Activated T-helper 1 cell treated with anti-CD3 and anti-CD28 coated beads, Interleukin-12 subunit alpha, Interleukin-12 subunit beta, Interleukin-2, Interleukin-4 antibody, amounts not matched to agents 30 ng/mL and 10 ng/mL and 1 ng/mL, durations not matched to agents 14 hours and 24 hours and 36 hours (primary cell): ENCODE measurements at regions not wholly inside any gene's neighbourhood (a gene's known extent, or its start where the extent isn't known, plus 50 kb on each side); places are given as distances from the start of the nearest gene placed in this dataset.

Experiments
- DNase-seq: peaks from one replicate; pipeline ENCODE4 v3.0.0; 2021; ENCODE audit warnings: low spot score
- H3K27ac Mint-ChIP-seq: one replicate; pipeline ENCODE4 v1.8.0; 2021; ENCODE audit warnings: mild to moderate bottlenecking, mixed read lengths
- H3K27me3 Mint-ChIP-seq: one replicate; pipeline ENCODE4 v1.8.0; 2022; ENCODE audit warnings: mild to moderate bottlenecking, moderate library complexity, mixed read lengths; ENCODE audit not compliant: insufficient read depth
- H3K36me3 Mint-ChIP-seq: one replicate; pipeline ENCODE4 v1.8.0; 2021; ENCODE audit warnings: low read depth, mixed read lengths
- H3K4me1 Mint-ChIP-seq: one replicate; pipeline ENCODE4 v1.8.0; 2021; ENCODE audit warnings: low read depth, mixed read lengths
- H3K4me3 Mint-ChIP-seq: one replicate; pipeline ENCODE4 v1.8.0; 2021; ENCODE audit warnings: mild to moderate bottlenecking, moderate library complexity, mixed read lengths
- H3K9me3 Mint-ChIP-seq: one replicate; pipeline ENCODE4 v1.8.0; 2021; ENCODE audit warnings: mixed read lengths
- intact Hi-C: fragments of 100-400 bp; cut with micrococcal nuclease; formaldehyde crosslinking; loops from one replicate; pipeline ENCODE4 v1.15.1; 2024

GRCh38 chr21:28822486-28823335 is 170.0 kb downstream of the LTN1 start:
- H3K4me1 Mint-ChIP-seq = peaks cover 12% of the 10 kb centered on the region
- intact Hi-C loops = no loop called here
- no peaks in the 10 kb centered on the region for H3K27me3 Mint-ChIP-seq
- H3K36me3 Mint-ChIP-seq = peaks cover 44% of the 10 kb centered on the region
- no peak for DNase-seq
- no peak overlapping the region for H3K27ac Mint-ChIP-seq
- no peaks in the 10 kb centered on the region for H3K9me3 Mint-ChIP-seq
- H3K4me3 Mint-ChIP-seq = no peak overlapping the region

- Mint-ChIP-seq H3K27ac (no peak overlapping the region), H3K4me1 (peaks cover 6% of the 10 kb centered on the region), H3K4me3 (no peak overlapping the region), H3K27me3 (no peaks in the 10 kb centered on the region), H3K9me3 (no peaks in the 10 kb centered on the region), H3K36me3 (peaks cover 49% of the 10 kb centered on the region)
- no peak for DNase-seq
- intact Hi-C loops = no loop called here
Measured at GRCh38 chr21:28822123-28822399, 170.6 kb downstream of the LTN1 start.

- Mint-ChIP-seq H3K9me3 (no peaks in the 10 kb centered on the region), H3K4me3 (no peak overlapping the region), H3K4me1 (peaks cover 6% of the 10 kb centered on the region), H3K27me3 (no peaks in the 10 kb centered on the region), H3K27ac (no peak overlapping the region), H3K36me3 (peaks cover 47% of the 10 kb centered on the region)
- DNase-seq = no peak
- intact Hi-C loops = no loop called here
Measured at GRCh38 chr21:28821276-28822122, 171.2 kb downstream of the LTN1 start.

- H3K4me3 Mint-ChIP-seq = no peak overlapping the region
- H3K36me3 Mint-ChIP-seq = peaks cover 45% of the 10 kb centered on the region
- no peaks in the 10 kb centered on the region for H3K27me3 Mint-ChIP-seq
- peaks cover 4% of the 10 kb centered on the region for H3K9me3 Mint-ChIP-seq
- intact Hi-C loops = no loop called here
- no peak overlapping the region for H3K27ac Mint-ChIP-seq
- H3K4me1 Mint-ChIP-seq = no peaks in the 10 kb centered on the region
- DNase-seq = no peak
Measured at GRCh38 chr21:28818663-28819278, 173.9 kb downstream of the LTN1 start.

- H3K4me1 Mint-ChIP-seq = no peaks in the 10 kb centered on the region
Measured at GRCh38 chr21:28817871-28818270, 174.8 kb downstream of the LTN1 start.

GRCh38 chr21:28811860-28812259 is 180.8 kb downstream of the LTN1 start:
- H3K9me3 Mint-ChIP-seq = peaks cover 18% of the 10 kb centered on the region
- H3K4me1 Mint-ChIP-seq = peaks cover 5% of the 10 kb centered on the region
- peaks cover 46% of the 10 kb centered on the region for H3K36me3 Mint-ChIP-seq
- no peak overlapping the region for H3K27ac Mint-ChIP-seq
- intact Hi-C loops = no loop called here
- H3K4me3 Mint-ChIP-seq = no peak overlapping the region
- H3K27me3 Mint-ChIP-seq = no peaks in the 10 kb centered on the region
- no peak for DNase-seq

More at GRCh38 chr21:28817871-28818270, 174.8 kb downstream of the LTN1 start:
- no peak overlapping the region for H3K4me3 Mint-ChIP-seq
- intact Hi-C loops = no loop called here
- H3K27ac Mint-ChIP-seq = no peak overlapping the region
- no peaks in the 10 kb centered on the region for H3K27me3 Mint-ChIP-seq
- H3K36me3 Mint-ChIP-seq = peaks cover 48% of the 10 kb centered on the region
- no peak for DNase-seq
- peaks cover 4% of the 10 kb centered on the region for H3K9me3 Mint-ChIP-seq

- Mint-ChIP-seq H3K27me3 (no peaks in the 10 kb centered on the region), H3K9me3 (peaks cover 18% of the 10 kb centered on the region), H3K27ac (no peak overlapping the region), H3K4me1 (peaks cover 5% of the 10 kb centered on the region), H3K4me3 (no peak overlapping the region), H3K36me3 (peaks cover 49% of the 10 kb centered on the region)
- intact Hi-C loops = no loop called here
- no peak for DNase-seq
Measured at GRCh38 chr21:28810826-28811524, 181.7 kb downstream of the LTN1 start.

- Mint-ChIP-seq H3K4me3 (no peak overlapping the region), H3K4me1 (peaks cover 7% of the 10 kb centered on the region), H3K27me3 (no peaks in the 10 kb centered on the region), H3K36me3 (peaks cover 38% of the 10 kb centered on the region), H3K27ac (no peak overlapping the region), H3K9me3 (peaks cover 14% of the 10 kb centered on the region)
- DNase-seq = no peak
- intact Hi-C loops = no loop called here
Measured at GRCh38 chr21:28805885-28806284, 186.8 kb downstream of the LTN1 start.

GRCh38 chr21:28804089-28804670 is 188.5 kb downstream of the LTN1 start:
- no peak overlapping the region for H3K27ac Mint-ChIP-seq
- intact Hi-C loops = no loop called here
- H3K9me3 Mint-ChIP-seq = peaks cover 18% of the 10 kb centered on the region
- H3K36me3 Mint-ChIP-seq = peaks cover 40% of the 10 kb centered on the region
- H3K4me1 Mint-ChIP-seq = peaks cover 5% of the 10 kb centered on the region
- no peak for DNase-seq
- H3K4me3 Mint-ChIP-seq = no peak overlapping the region
- no peaks in the 10 kb centered on the region for H3K27me3 Mint-ChIP-seq

- DNase-seq = no peak
- no peaks in the 10 kb centered on the region for H3K27me3 Mint-ChIP-seq
- H3K4me1 Mint-ChIP-seq = peaks cover 5% of the 10 kb centered on the region
- H3K36me3 Mint-ChIP-seq = peaks cover 33% of the 10 kb centered on the region
- peaks cover 9% of the 10 kb centered on the region for H3K9me3 Mint-ChIP-seq
- H3K27ac Mint-ChIP-seq = no peak overlapping the region
- H3K4me3 Mint-ChIP-seq = no peak overlapping the region
- intact Hi-C loops = loop anchor here (2.0 kb wide), 2 partner anchors 25 to 35 kb away; no protein-coding TSS in a partner anchor
Measured at GRCh38 chr21:28801906-28802305, 190.8 kb downstream of the LTN1 start.

- DNase-seq = no peak
- no peak overlapping the region for H3K4me3 Mint-ChIP-seq
- no peak overlapping the region for H3K27ac Mint-ChIP-seq
- H3K27me3 Mint-ChIP-seq = no peaks in the 10 kb centered on the region
- H3K4me1 Mint-ChIP-seq = peaks cover 5% of the 10 kb centered on the region
- intact Hi-C loops = loop anchor here (2.0 kb wide), 1 partner anchor 23 kb away; no protein-coding TSS in a partner anchor
- H3K9me3 Mint-ChIP-seq = peaks cover 9% of the 10 kb centered on the region
- peaks cover 26% of the 10 kb centered on the region for H3K36me3 Mint-ChIP-seq
Measured at GRCh38 chr21:28799926-28800325, 192.8 kb downstream of the LTN1 start.

- Mint-ChIP-seq H3K27me3 (no peaks in the 10 kb centered on the region), H3K9me3 (peaks cover 9% of the 10 kb centered on the region), H3K27ac (no peak overlapping the region), H3K4me3 (no peak overlapping the region), H3K36me3 (peaks cover 24% of the 10 kb centered on the region), H3K4me1 (peaks cover 5% of the 10 kb centered on the region)
- intact Hi-C loops = no loop called here
- no peak for DNase-seq
Measured at GRCh38 chr21:28798798-28799197, 193.9 kb downstream of the LTN1 start.
